HepG2 (cell line): ENCODE measurements at regions not wholly inside any gene's neighbourhood (a gene's known extent, or its start where the extent isn't known, plus 50 kb on each side); places are given as distances from the start of the nearest gene placed in this dataset.

Experiments used
- ADNP ChIP-seq: sonication (generic); formaldehyde crosslinking; IDR thresholded peaks from 2 replicates; pipeline ENCODE4 v1.4.0; 2020; ENCODE audit warnings: missing genetic modification reagents
- GABPA ChIP-seq, 2 experiments: IDR thresholded peaks; 2 replicates each; pipeline ENCODE4 v1.6.1; 2011 to 2016; ENCODE audit warnings: low read depth in 2 of 2, low read length in 1 of 2, missing biosample characterization in 1 of 2, missing genetic modification characterization in 1 of 2
- HDAC2 ChIP-seq: sonication (generic); formaldehyde crosslinking; IDR thresholded peaks from 2 replicates; pipeline ENCODE4 v1.4.0; 2020; ENCODE audit warnings: missing genetic modification reagents
- PHF5A ChIP-seq: IDR thresholded peaks from one replicate; pipeline ENCODE4 v1.6.1; 2018; ENCODE audit warnings: low read depth, missing genetic modification reagents; ENCODE audit not compliant: unreplicated experiment
- POLR2A ChIP-seq, 2 experiments: IDR thresholded peaks; 2 replicates each; pipeline ENCODE4 v1.6.1; 2011; ENCODE audit warnings: low read depth in 2 of 2, low read length in 2 of 2, mild to moderate bottlenecking in 1 of 2, moderate library complexity in 1 of 2; ENCODE audit not compliant: insufficient read depth in 1 of 2
- SRY ChIP-seq: sonication (generic); formaldehyde crosslinking; IDR thresholded peaks from 2 replicates; pipeline ENCODE4 v1.8.0; 2022; ENCODE audit warnings: mild to moderate bottlenecking, missing genetic modification reagents

DNA sequence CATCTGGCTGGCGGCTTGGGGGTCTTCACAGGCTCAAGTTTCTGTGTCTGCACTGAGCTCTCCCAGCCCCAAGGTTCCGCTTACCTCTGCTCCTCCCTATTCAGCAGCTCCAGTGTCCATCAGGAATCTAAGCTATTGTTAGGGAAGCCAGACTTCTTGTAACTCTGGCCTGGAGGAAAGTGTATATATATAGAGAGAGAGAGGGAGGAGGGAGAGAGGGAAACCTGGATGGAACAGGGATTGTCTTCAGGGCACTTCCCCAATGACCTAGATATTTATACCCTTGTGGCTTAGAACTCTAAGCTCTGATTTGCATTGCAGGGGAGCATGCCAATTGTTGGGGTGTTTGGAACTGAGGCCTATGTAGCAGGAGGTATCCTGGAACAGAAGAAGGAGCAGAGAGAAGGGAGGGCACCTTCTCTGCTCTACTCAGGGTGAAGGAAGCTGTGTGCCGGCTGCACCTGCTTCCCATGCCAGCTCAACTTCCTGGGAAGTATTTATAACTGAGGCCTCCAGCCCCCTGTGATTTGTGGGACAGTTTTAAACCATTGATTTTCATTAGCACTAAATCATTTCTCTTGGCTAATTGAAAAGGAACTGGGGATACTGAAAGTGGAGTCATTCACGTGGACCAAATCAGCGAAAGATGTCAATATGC is 70.9 kb downstream of the NAV1 start:
- no peak for TF ChIP-seq HDAC2 (CRISPR knock-in tag)
- no peak for TF ChIP-seq SRY (CRISPR knock-in tag)
- TF ChIP-seq GABPA (IDR thresholded peaks at IDR 0.05; ENCODE audit: low read depth, low read length): no peak
- TF ChIP-seq GABPA (CRISPR knock-in tag; IDR thresholded peaks at IDR 0.05; ENCODE audit: low read depth): no peak
- TF ChIP-seq PHF5A (CRISPR knock-in tag): no peak
- TF ChIP-seq POLR2A (IDR thresholded peaks at IDR 0.05; ENCODE audit: insufficient read depth in 1 of 2, low read depth in 2 of 2, low read length in 2 of 2): no peak
- TF ChIP-seq ADNP: no peak
